ENCODE measurements at regions not wholly inside any gene's neighbourhood (a gene's known extent, or its start where the extent isn't known, plus 50 kb on each side); places are given as distances from the start of the nearest gene placed in this dataset.

DNA sequence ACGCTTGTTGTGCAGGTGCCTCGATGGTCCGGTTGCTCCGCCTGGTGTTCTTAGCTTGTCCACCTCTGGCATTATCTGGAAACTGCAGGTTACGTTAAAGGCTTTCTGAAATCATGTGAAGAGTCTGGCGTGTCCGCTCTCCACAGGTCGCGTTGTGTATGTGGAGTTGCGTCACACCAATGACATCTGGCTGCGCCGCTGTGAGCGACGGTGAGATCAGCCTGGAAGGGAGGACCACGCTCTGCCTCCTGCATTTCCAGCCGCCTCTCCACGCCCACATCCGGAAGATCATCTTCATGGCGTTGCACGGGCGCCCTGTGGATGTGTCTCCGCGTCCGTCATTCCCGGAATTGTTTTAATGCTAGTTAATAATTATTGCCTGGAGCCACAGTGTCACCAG, 50.6 kb upstream of the GALNT9 start:
- TF ChIP-seq, protein P1, sequence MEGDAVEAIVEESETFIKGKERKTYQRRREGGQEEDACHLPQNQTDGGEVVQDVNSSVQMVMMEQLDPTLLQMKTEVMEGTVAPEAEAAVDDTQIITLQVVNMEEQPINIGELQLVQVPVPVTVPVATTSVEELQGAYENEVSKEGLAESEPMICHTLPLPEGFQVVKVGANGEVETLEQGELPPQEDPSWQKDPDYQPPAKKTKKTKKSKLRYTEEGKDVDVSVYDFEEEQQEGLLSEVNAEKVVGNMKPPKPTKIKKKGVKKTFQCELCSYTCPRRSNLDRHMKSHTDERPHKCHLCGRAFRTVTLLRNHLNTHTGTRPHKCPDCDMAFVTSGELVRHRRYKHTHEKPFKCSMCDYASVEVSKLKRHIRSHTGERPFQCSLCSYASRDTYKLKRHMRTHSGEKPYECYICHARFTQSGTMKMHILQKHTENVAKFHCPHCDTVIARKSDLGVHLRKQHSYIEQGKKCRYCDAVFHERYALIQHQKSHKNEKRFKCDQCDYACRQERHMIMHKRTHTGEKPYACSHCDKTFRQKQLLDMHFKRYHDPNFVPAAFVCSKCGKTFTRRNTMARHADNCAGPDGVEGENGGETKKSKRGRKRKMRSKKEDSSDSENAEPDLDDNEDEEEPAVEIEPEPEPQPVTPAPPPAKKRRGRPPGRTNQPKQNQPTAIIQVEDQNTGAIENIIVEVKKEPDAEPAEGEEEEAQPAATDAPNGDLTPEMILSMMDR (IDR thresholded peaks at IDR 0.05) = no peak
- no peak for TF ChIP-seq POLR2AphosphoS5 (IDR thresholded peaks at IDR 0.05)
- no peak for TF ChIP-seq POLR2A (IDR thresholded peaks at IDR 0.05)
